OCI-LY1 (cell line): ENCODE measurements at regions not wholly inside any gene's neighbourhood (a gene's known extent, or its start where the extent isn't known, plus 50 kb on each side); places are given as distances from the start of the nearest gene placed in this dataset.

Experiments used
- CTCF ChIP-seq: fragments of 200-600 bp; sonication (generic), shearing (Covaris generic); IDR thresholded peaks from 2 replicates; pipeline ENCODE4 v1.5.1; 2017; ENCODE audit warnings: mild to moderate bottlenecking, antibody characterized with exemption, low read length, moderate library complexity, mixed read lengths
- EZH2 ChIP-seq: fragments of 200-600 bp; sonication (generic), shearing (Covaris generic); IDR thresholded peaks from 2 replicates; pipeline ENCODE4 v1.8.0; 2017; ENCODE audit warnings: borderline replicate concordance, mixed run types, mild to moderate bottlenecking, antibody characterized with exemption, low read length, moderate library complexity, mixed read lengths

- TF ChIP-seq CTCF: no peak
- no peak for TF ChIP-seq EZH2
Measured at GRCh38 chr3:109977897-109978296, 640.6 kb upstream of the DPPA4 start.
